Testis (tissue), 2 donors: ENCODE measurements at regions not wholly inside any gene's neighbourhood (a gene's known extent, or its start where the extent isn't known, plus 50 kb on each side); places are given as distances from the start of the nearest gene placed in this dataset.

Experiments used
- DNase-seq: peaks from one replicate; pipeline ENCODE4 v3.0.0-alpha.2; 2019
- H3K27ac ChIP-seq, 2 donors: fragments of 200-600 bp; sonication (generic); one replicate each; pipeline ENCODE4 v1.5.1; 2019
- H3K27me3 ChIP-seq: fragments of 200-600 bp; sonication (generic); one replicate; pipeline ENCODE4 v1.5.1; 2019
- H3K36me3 ChIP-seq: fragments of 200-600 bp; sonication (generic); one replicate; pipeline ENCODE4 v1.5.1; 2017; ENCODE audit warnings: low read depth; ENCODE audit errors: missing control alignments
- H3K4me1 ChIP-seq: fragments of 200-600 bp; sonication (generic); one replicate; pipeline ENCODE4 v1.5.1; 2019
- H3K4me3 ChIP-seq, 2 donors: fragments of 200-600 bp; sonication (generic); one replicate each; pipeline ENCODE4 v1.5.1; 2017 to 2019
- H3K9me3 ChIP-seq: fragments of 200-600 bp; sonication (generic); one replicate; pipeline ENCODE4 v1.5.1; 2017
- POLR2A ChIP-seq: fragments of 450-650 bp; IDR thresholded peaks from one replicate; pipeline ENCODE4 v1.6.1; 2017; ENCODE audit warnings: antibody characterized with exemption, mild to moderate bottlenecking, moderate library complexity
- WGBS, 2 donors: methylation state at CpG; one replicate each; pipeline ENCODE4 v1.1.5; 2018; 5-methylcytosine and 5-hydroxymethylcytosine counted together
- intact Hi-C: fragments of 100-400 bp; cut with DNase I; formaldehyde crosslinking; loops from one replicate; pipeline ENCODE4 v1.15.1; 2023; ENCODE audit warnings: low total_unique reads
- TF ChIP-seq, protein P1 (sequence below), 3 experiments: fragments of 450-650 bp in 2 of 3; fragments of 200-600 bp in 1 of 3; sonication (generic) in 1 of 3; IDR thresholded peaks; one replicate each; pipeline ENCODE4 v1.5.1; 2016 to 2019; ENCODE audit warnings: antibody characterized with exemption in 3 of 3, mild to moderate bottlenecking in 2 of 3, moderate library complexity in 1 of 3

DNA sequence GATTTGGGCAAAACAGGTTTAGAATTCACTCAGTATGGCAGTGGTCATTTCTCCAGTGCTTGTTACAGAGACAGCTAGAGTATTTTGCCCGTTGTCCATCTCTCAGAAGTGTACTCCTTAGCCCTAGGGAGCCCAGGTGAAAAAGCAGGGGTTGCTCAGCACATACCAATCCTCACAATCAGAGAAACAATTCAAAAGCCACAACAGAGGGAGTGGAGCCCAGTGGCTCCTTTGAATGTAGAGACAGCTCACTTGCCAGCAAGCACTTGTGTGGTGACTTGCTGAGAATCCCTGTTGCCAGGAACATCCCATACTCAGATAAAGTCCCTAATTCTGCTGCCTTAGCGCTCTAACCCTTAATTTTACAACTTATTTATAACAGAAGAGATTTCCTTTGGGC is 1488.3 kb downstream of the RPA4 start:
- H3K27me3 ChIP-seq, result no peaks in the 10 kb centered on the region
- H3K4me3 ChIP-seq, result no peak overlapping the region
- DNase-seq, result no peak
- H3K36me3 ChIP-seq, result no peaks in the 10 kb centered on the region
- H3K27ac ChIP-seq, result no peak overlapping the region
- intact Hi-C loops, result no loop called here
- TF ChIP-seq, protein P1, sequence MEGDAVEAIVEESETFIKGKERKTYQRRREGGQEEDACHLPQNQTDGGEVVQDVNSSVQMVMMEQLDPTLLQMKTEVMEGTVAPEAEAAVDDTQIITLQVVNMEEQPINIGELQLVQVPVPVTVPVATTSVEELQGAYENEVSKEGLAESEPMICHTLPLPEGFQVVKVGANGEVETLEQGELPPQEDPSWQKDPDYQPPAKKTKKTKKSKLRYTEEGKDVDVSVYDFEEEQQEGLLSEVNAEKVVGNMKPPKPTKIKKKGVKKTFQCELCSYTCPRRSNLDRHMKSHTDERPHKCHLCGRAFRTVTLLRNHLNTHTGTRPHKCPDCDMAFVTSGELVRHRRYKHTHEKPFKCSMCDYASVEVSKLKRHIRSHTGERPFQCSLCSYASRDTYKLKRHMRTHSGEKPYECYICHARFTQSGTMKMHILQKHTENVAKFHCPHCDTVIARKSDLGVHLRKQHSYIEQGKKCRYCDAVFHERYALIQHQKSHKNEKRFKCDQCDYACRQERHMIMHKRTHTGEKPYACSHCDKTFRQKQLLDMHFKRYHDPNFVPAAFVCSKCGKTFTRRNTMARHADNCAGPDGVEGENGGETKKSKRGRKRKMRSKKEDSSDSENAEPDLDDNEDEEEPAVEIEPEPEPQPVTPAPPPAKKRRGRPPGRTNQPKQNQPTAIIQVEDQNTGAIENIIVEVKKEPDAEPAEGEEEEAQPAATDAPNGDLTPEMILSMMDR (IDR thresholded peaks at IDR 0.05), result no peak
- TF ChIP-seq POLR2A, result no peak
- WGBS, 2 donors, result 48 to 50% methylated on average over 2 of the region's 2 CpGs
- H3K4me1 ChIP-seq, result no peaks in the 10 kb centered on the region
- no peaks in the 10 kb centered on the region for H3K9me3 ChIP-seq

DNA sequence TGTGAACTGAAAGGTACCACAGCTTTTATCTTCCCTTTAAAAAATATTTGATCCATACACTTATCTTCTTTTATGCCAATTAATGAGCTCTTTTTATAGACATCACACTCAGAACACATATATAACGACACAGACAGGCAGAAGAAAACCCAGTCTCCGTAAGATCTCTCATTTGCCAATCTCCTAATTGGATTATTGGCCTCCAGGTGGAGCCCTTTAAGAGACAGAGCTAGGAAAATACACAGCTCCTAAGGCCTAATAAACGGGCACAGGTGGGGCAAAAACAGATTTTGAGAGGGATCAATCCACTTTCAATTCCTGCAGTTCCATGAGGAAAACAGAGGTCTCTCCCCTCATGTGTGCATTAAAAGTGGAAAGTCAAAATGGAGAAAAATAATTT is 1495.4 kb downstream of the RPA4 start:
- H3K27ac ChIP-seq, result no peak overlapping the region
- no peaks in the 10 kb centered on the region for H3K36me3 ChIP-seq
- H3K4me1 ChIP-seq, result no peaks in the 10 kb centered on the region
- H3K27me3 ChIP-seq, result no peaks in the 10 kb centered on the region
- no peak for TF ChIP-seq POLR2A
- TF ChIP-seq, protein P1 (IDR thresholded peaks at IDR 0.05), result no peak
- DNase-seq, result no peak
- H3K4me3 ChIP-seq, result no peak overlapping the region
- WGBS, 2 donors, result 68 to 73% methylated on average over 3 of the region's 3 CpGs
- H3K9me3 ChIP-seq, result no peaks in the 10 kb centered on the region
- intact Hi-C loops, result no loop called here

GRCh38 chrX:98380106-98380505 is 1496.4 kb downstream of the RPA4 start:
- Histone ChIP-seq H3K27me3 (no peaks in the 10 kb centered on the region), H3K36me3 (no peaks in the 10 kb centered on the region), H3K4me1 (no peaks in the 10 kb centered on the region), H3K27ac (no peak overlapping the region), H3K4me3 (no peak overlapping the region), H3K9me3 (no peaks in the 10 kb centered on the region)
- DNase-seq, result no peak
- intact Hi-C loops, result no loop called here
- TF ChIP-seq, protein P1 (IDR thresholded peaks at IDR 0.05), result no peak
- no peak for TF ChIP-seq POLR2A
- WGBS, 2 donors, result 46 to 67% methylated on average over 3 to 11 of the region's 11 CpGs

DNA sequence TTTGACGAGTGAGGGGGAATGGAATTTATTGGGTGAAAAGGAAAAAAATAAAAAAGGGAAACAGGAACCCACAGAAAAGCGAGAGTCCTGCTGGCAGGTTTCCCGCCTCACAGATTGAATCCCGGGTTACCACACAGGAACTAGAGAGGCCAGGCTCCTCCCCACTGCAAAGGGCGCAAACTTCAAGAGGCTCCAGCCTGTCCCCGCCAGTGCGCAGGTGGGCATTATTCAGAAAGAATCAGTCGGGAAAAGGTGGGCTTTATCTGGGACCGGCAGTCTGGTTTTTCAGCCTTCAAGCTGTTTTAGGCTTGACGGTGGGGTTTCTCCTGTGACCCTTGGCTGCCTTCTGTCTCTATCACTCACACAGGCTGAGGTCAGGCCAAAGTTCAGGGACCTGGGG is 1496.8 kb downstream of the RPA4 start:
- no peak overlapping the region for H3K27ac ChIP-seq
- intact Hi-C loops, result no loop called here
- WGBS, 2 donors, result 57 to 79% methylated on average over 5 to 9 of the region's 10 CpGs
- no peaks in the 10 kb centered on the region for H3K27me3 ChIP-seq
- no peak overlapping the region for H3K4me3 ChIP-seq
- no peaks in the 10 kb centered on the region for H3K4me1 ChIP-seq
- no peak for TF ChIP-seq POLR2A
- TF ChIP-seq, protein P1 (IDR thresholded peaks at IDR 0.05), result no peak
- no peak for DNase-seq
- H3K9me3 ChIP-seq, result no peaks in the 10 kb centered on the region
- no peaks in the 10 kb centered on the region for H3K36me3 ChIP-seq

GRCh38 chrX:98398542-98398941 is 1514.8 kb downstream of the RPA4 start:
- no peak for DNase-seq
- Histone ChIP-seq H3K36me3 (no peaks in the 10 kb centered on the region), H3K27me3 (no peaks in the 10 kb centered on the region), H3K27ac (no peak overlapping the region), H3K4me1 (no peaks in the 10 kb centered on the region), H3K9me3 (no peaks in the 10 kb centered on the region), H3K4me3 (no peak overlapping the region)
- 77% methylated on average over 1 of the region's 1 CpG; no CpG with 5 or more reads in 1 of the 2 donors for WGBS, 2 donors
- no peak for TF ChIP-seq POLR2A
- TF ChIP-seq, protein P1 (IDR thresholded peaks at IDR 0.05), result no peak
- intact Hi-C loops, result no loop called here
